Eye (tissue), 1 donor: ENCODE measurements at regions not wholly inside any gene's neighbourhood (a gene's known extent, or its start where the extent isn't known, plus 50 kb on each side); places are given as distances from the start of the nearest gene placed in this dataset.
"Not testable (repeated sequence)": the region's sequence is repeated elsewhere in the genome, so short reads cannot be mapped to it uniquely, and the experiment has no call there.

Source experiments
- DNase-seq: peaks from one replicate; pipeline ENCODE4 v3.0.0-alpha.2; 2015

DNA sequence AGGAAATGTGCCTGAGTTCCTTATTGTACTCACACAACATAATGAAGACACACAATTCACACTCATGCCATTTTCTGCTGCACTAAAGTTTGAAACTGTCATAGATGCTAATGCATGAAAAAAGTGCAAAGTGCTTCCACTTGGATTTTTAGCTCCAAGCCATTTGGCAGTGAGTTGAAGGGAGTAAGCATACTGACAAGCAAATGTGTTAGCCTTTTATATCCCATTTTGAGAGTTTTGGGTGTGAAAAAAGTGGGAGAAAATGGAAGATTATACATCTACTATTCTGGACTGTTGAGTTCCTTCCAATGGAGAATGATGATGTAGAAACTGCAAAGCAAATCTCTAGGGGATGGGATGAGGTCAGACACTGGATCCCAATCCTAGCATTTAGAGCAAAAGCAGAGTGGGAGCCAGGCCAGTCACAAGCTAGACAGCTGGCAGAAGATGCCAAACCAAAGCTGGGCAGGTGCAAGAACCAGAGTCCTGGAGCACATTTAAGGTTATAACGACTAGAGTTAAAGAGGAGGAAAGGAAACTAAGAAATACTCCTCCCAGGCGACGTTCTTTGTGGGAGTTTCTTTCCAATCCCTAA is 216.8 kb downstream of the FBXO8 start:
- DNase-seq = no peak

- no peak for DNase-seq
Measured at GRCh38 chr4:174062831-174063230, 220.6 kb downstream of the FBXO8 start.

- no peak for DNase-seq
Measured at GRCh38 chr4:174061026-174061425, 222.4 kb downstream of the FBXO8 start.

GRCh38 chr4:174058846-174059245 is 224.6 kb downstream of the FBXO8 start:
- DNase-seq = no peak

DNA sequence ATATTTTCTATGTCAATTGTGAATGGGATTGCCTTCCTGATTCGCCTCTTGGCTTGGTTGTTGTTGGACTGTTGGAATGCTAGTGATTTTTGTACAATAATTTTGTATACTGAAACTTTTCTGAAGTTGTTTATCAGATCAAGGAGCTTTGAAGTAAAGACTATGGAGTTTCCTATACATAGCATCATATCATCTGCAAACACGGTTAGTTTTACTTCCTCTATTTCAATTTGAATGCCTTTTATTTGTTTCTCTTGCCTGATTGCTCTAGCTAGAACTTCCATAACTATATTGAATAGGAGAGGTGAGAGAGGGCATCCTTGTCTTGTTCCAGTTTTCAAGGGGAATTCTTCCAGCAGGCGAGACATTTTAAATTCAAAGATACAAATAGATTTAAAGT is 226.5 kb downstream of the FBXO8 start:
- DNase-seq = no peak

- no peak for DNase-seq
Measured at GRCh38 chr4:174055344-174055743, 228.1 kb downstream of the FBXO8 start.

DNA sequence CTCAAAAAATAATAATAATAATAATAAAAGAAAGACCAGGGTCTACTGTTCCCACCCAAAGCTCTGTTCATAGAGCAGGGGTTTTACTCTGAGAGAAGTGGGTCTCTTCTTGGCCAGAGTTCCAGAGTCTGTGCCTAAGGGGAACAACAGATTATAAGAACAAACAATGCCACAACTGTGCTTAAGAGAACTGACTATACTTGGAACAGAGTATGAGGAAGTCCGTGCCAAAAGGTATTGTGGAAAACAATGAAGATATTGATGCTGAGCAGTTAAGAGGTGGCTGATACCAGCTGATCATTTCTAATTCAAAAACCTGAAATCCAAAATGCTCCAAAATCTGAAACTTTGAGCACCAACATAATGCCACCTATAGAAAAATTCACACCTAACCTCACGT is 229.6 kb downstream of the FBXO8 start:
- DNase-seq = no peak

DNA sequence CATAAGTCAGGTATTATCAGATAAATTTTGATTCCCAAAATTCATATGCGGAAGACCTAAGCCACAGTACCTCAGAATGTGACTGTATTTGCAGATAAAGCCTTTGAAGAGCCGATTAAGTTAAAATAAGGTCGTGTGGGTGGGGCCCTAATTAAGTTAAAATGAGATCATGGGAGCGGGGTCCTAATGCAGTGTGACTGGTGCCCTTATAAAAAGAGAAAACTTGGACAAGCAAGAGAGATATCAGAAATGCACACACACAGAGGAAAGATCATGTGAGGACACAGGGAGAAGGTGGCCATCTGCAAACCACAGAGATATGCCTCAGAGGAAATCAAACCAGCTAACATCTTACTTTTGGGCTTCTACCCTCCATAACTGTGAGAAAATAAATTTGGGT is 236.1 kb downstream of the FBXO8 start:
- no peak for DNase-seq

DNA sequence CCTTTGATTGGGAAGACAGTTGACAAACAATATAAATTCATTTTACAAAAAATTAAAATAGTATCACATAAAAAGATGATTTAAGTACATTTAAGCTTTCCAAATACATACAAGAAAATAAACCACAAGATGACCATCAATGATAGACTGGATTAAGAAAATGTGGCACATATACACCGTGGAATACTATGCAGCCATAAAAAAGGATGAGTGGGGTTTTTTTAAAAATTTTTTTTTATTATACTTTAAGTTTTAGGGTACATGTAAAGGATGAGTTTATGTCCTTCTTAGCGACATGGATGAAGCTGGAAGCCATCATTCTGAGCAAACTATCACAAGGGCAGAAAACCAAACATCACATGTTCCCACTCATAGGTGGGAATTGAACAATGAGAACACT is 237.6 kb downstream of the FBXO8 start:
- not testable (repeated sequence) for DNase-seq

DNA sequence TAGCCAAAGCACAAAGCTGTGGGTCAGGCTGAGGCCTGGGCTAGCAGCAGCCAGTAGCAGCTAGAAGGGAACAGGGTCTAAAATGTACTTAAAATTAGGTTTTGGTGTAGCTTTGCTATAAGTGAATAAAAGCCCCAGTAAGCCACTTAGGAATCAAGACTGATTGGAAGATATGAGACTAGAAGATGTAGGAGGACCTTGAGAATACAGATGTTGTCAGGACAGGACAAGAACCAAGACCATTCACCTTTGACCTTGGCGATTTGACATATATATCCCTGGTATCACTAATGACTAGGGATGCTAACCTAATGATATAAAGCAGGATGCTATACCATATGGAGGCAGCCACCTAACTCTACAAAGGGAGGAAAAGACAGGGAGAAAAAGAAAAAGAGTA is 238.1 kb downstream of the FBXO8 start:
- DNase-seq = no peak

- no peak for DNase-seq
Measured at GRCh38 chr4:174041555-174042105, 241.8 kb downstream of the FBXO8 start.

- no peak for DNase-seq
Measured at GRCh38 chr4:174040287-174040686, 243.2 kb downstream of the FBXO8 start.

- DNase-seq = no peak
Measured at GRCh38 chr4:174038481-174038880, 245.0 kb downstream of the FBXO8 start.

- no peak for DNase-seq
Measured at GRCh38 chr4:174037631-174038030, 245.8 kb downstream of the FBXO8 start.

DNA sequence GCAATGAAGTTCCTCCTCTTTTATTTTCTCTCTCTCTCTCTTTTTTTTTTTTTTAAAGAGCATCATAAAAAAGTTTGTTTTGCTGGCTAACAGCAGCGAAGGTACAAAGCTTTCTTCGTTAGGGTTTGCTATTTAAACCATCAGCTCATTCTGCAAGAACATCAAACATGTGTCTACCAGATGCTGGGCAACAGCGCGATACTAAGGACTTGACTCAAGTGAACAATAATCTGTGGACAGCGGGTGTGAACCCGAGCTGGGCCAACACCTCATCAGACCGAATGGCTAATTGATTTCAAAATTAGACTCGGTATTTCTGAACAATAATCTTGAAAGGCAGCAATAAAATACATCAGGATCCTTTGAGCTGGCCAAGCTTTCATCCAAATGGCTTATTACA is 246.4 kb downstream of the FBXO8 start:
- DNase-seq = no peak

DNA sequence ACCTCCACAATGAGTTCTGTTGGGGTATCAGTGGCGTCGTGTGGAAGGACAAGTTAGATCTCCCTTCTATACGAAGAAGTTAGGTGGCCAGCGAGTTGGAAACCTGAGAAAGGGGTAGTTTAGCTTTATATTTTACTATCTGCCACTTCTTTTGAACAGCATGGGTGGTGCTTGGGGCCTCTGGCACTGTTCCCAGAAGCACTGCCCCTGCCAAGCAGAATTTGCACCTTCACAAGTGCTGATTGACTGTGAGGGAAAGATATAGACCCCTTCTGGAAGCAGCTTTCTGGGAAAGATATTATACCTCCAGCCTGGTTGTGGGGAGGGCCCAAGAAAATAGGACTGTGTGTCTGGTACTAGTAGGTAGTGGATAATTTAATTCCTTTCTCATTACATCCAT is 246.9 kb downstream of the FBXO8 start:
- DNase-seq = no peak

DNA sequence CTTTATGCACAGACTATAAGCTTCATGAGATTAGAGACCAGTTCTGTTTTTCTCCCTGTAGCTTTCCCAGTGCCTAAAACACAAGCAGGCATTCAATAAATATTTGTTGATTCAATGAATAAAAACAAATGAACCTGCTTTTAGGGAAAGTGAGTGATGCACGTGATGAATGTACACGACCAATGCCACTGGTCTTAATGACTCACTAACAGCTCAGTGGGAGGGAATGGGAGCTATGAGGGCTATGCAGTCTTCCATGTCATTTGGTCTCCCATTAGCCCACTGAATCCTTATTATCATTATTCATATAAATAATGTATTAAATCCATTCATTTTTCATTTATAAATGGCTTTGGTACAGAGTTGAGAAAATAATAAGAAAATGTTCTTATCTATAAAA is 247.4 kb downstream of the FBXO8 start:
- no peak for DNase-seq

DNA sequence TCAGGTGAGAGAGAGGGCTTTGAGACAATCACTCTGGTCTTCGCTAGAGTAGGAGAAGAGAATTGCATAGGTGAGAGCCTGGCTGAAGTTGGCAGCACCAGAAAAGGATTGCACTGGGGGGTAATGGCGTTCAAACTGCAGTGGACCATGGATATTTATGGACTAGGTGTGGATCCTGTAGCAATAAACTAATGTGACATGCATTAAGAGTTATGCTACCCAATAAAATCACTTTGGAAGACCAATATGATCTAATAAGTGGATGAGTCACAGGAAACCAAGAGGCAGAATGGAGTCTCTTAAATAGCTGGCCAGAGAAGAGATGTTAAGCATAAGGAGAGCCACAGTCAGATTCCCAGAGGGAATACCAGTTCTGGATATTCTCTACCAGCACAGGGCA is 259.8 kb downstream of the FBXO8 start:
- DNase-seq = no peak

GRCh38 chr4:174018236-174018635 is 265.2 kb downstream of the FBXO8 start:
- DNase-seq = no peak

DNA sequence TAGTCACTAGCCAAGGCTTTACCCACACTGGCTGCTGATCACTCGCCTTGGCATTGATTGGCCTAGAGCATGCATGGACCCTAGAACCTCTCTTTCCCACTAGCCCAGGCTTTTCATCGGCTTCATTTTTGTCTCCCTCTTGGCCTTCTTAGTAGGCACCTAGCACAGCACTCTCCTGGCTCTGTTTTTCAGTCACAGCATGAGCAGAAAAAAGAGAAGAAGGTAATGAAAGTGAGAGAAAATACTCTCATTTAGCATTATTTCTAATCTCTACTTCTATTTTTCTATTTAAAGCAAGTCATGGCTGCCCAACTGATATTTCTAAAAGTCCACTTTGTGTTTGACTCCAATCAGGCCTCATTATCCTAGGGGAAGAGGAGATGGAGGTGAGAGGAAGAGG is 267.2 kb downstream of the FBXO8 start:
- no peak for DNase-seq

GRCh38 chr4:174012886-174013259 is 270.6 kb downstream of the FBXO8 start:
- DNase-seq = no peak

- no peak for DNase-seq
Measured at GRCh38 chr4:174012135-174012885, 271.2 kb downstream of the FBXO8 start.

- DNase-seq = no peak
Measured at GRCh38 chr4:174010547-174010946, 272.9 kb downstream of the FBXO8 start.

DNA sequence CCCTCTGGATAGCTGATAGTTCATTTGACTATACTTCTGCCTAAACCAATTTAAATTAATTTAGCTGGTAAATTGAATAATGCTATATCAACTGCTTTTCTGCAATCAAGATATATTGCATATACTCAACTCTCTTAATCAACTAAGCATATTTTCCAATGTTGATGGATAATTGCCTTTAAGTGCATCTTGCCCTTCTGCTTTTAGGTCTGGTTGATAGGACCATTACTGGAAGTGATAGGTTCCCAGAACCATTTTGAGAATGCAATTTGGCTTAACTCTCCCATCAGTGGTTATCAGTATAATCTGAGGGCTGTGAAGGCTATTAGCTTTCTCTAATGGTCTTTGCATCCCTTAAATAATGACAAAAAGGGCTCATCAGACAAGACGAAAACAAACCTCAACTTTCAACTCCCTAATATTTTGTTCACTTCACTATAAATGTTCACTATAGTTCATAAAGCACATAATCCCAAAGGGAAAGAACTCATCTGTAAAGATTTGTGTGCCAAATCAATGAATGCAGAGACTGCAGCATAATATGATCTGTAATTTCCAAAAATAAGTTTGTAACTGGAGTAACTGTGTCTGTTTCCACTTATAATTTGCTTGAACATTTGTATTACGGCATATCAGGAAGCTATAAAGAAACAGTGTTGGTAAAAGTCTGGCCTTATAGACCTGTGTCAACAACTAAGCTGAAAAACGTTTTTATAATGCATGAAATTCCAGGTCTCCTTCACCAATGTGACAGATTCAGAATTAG is 273.6 kb downstream of the FBXO8 start:
- no peak for DNase-seq
